ENCODE measurements at regions not wholly inside any gene's neighbourhood (a gene's known extent, or its start where the extent isn't known, plus 50 kb on each side); places are given as distances from the start of the nearest gene placed in this dataset.

DNA sequence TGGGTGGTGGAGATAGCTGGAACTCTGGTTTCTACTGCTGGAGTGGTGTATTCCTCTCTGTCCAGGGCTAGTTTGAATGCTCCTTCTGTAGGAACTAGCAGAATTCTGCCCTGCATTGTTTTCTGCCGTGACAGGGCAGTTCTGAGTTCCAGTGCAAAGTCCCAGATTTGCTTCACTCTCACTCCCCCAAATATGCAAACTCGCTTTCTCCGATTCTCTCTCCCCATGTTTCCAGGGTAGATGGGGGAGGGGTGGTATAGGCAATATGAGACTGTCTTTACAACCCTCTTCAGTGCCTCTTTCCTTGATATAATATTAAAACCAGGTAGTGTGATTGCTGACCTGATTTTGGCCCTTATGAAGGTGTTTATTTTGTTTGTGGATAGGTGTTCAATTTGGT, 693.3 kb upstream of the GRM3 start:
- TF ChIP-seq, protein P1, sequence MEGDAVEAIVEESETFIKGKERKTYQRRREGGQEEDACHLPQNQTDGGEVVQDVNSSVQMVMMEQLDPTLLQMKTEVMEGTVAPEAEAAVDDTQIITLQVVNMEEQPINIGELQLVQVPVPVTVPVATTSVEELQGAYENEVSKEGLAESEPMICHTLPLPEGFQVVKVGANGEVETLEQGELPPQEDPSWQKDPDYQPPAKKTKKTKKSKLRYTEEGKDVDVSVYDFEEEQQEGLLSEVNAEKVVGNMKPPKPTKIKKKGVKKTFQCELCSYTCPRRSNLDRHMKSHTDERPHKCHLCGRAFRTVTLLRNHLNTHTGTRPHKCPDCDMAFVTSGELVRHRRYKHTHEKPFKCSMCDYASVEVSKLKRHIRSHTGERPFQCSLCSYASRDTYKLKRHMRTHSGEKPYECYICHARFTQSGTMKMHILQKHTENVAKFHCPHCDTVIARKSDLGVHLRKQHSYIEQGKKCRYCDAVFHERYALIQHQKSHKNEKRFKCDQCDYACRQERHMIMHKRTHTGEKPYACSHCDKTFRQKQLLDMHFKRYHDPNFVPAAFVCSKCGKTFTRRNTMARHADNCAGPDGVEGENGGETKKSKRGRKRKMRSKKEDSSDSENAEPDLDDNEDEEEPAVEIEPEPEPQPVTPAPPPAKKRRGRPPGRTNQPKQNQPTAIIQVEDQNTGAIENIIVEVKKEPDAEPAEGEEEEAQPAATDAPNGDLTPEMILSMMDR (IDR thresholded peaks at IDR 0.05; ENCODE audit: insufficient read depth, low read length): no peak
- TF ChIP-seq, protein P2, sequence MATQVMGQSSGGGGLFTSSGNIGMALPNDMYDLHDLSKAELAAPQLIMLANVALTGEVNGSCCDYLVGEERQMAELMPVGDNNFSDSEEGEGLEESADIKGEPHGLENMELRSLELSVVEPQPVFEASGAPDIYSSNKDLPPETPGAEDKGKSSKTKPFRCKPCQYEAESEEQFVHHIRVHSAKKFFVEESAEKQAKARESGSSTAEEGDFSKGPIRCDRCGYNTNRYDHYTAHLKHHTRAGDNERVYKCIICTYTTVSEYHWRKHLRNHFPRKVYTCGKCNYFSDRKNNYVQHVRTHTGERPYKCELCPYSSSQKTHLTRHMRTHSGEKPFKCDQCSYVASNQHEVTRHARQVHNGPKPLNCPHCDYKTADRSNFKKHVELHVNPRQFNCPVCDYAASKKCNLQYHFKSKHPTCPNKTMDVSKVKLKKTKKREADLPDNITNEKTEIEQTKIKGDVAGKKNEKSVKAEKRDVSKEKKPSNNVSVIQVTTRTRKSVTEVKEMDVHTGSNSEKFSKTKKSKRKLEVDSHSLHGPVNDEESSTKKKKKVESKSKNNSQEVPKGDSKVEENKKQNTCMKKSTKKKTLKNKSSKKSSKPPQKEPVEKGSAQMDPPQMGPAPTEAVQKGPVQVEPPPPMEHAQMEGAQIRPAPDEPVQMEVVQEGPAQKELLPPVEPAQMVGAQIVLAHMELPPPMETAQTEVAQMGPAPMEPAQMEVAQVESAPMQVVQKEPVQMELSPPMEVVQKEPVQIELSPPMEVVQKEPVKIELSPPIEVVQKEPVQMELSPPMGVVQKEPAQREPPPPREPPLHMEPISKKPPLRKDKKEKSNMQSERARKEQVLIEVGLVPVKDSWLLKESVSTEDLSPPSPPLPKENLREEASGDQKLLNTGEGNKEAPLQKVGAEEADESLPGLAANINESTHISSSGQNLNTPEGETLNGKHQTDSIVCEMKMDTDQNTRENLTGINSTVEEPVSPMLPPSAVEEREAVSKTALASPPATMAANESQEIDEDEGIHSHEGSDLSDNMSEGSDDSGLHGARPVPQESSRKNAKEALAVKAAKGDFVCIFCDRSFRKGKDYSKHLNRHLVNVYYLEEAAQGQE (IDR thresholded peaks at IDR 0.05; ENCODE audit: insufficient replicate concordance, low read depth): no peak
- TF ChIP-seq POLR2AphosphoS5 (IDR thresholded peaks at IDR 0.05; ENCODE audit: low read depth): no peak

All from HL-60 (cell line).